Middle frontal gyrus (tissue), 1 donor: ENCODE measurements at regions not wholly inside any gene's neighbourhood (a gene's known extent, or its start where the extent isn't known, plus 50 kb on each side); places are given as distances from the start of the nearest gene placed in this dataset.
A peak's percentile ranks its signal among the peaks of the same experiment; 100 is the strongest.

Experiments used
- DNase-seq: peaks from one replicate; pipeline ENCODE4 v3.0.0-alpha.2; 2015; ENCODE audit warnings: low spot score; ENCODE audit errors: extremely low spot score

- DNase-seq: no peak
Observed at GRCh38 chr4:123496421-123496820, 99.8 kb downstream of the SPRY1 start.

GRCh38 chr4:123497340-123497739, 100.7 kb downstream of the SPRY1 start:
- no peak for DNase-seq

GRCh38 chr4:123501733-123502132, 105.1 kb downstream of the SPRY1 start:
- no peak for DNase-seq

- no peak for DNase-seq
Observed at GRCh38 chr4:123503698-123504363, 107.2 kb downstream of the SPRY1 start.

GRCh38 chr4:123505095-123506010, 108.8 kb downstream of the SPRY1 start:
- DNase-seq: peak; percentile 20

- no peak for DNase-seq
Observed at GRCh38 chr4:123506011-123506695, 109.6 kb downstream of the SPRY1 start.

- no peak for DNase-seq
Observed at GRCh38 chr4:123507376-123507775, 110.8 kb downstream of the SPRY1 start.

- DNase-seq: no peak
Observed at GRCh38 chr4:123510221-123510620, 113.6 kb downstream of the SPRY1 start.

GRCh38 chr4:123510659-123511058, 114.1 kb downstream of the SPRY1 start:
- no peak for DNase-seq

- no peak for DNase-seq
Observed at GRCh38 chr4:123516576-123516975, 120.0 kb downstream of the SPRY1 start.

- no peak for DNase-seq
Observed at GRCh38 chr4:123517176-123517575, 120.6 kb downstream of the SPRY1 start.

- no peak for DNase-seq
Observed at GRCh38 chr4:123517971-123518370, 121.4 kb downstream of the SPRY1 start.

GRCh38 chr4:123520325-123520724, 123.7 kb downstream of the SPRY1 start:
- DNase-seq: no peak

- DNase-seq: no peak
Observed at GRCh38 chr4:123522081-123522480, 125.5 kb downstream of the SPRY1 start.

GRCh38 chr4:123522646-123523045, 126.1 kb downstream of the SPRY1 start:
- DNase-seq: no peak

- DNase-seq: no peak
Observed at GRCh38 chr4:123524958-123525628, 128.5 kb downstream of the SPRY1 start.

GRCh38 chr4:123526511-123526910, 129.9 kb downstream of the SPRY1 start:
- no peak for DNase-seq

GRCh38 chr4:123528501-123529277, 132.1 kb downstream of the SPRY1 start:
- DNase-seq: no peak

- no peak for DNase-seq
Observed at GRCh38 chr4:123529278-123529568, 132.6 kb downstream of the SPRY1 start.

- DNase-seq: no peak
Observed at GRCh38 chr4:123530357-123530756, 133.8 kb downstream of the SPRY1 start.
